GM23338 (cell line): ENCODE measurements at regions not wholly inside any gene's neighbourhood (a gene's known extent, or its start where the extent isn't known, plus 50 kb on each side); places are given as distances from the start of the nearest gene placed in this dataset.

ENCODE experiments used
- ATAC-seq: fragments of 200-7000 bp; cut with Tn5 transposase; 3 replicates; pipeline ENCODE4 v1.9.1; 2020
- DNase-seq: peaks from one replicate; pipeline ENCODE4 v3.0.0-alpha.2; 2015; ENCODE audit warnings: low spot score
- H2AFZ ChIP-seq: fragments of 200-600 bp; sonication (generic); 2 replicates; pipeline ENCODE4 v1.8.0; 2016; ENCODE audit warnings: antibody characterized with exemption, mild to moderate bottlenecking, moderate library complexity
- H3F3A ChIP-seq: fragments of 200-600 bp; sonication (generic); replicated peaks from 2 replicates; pipeline ENCODE4 v1.8.0; 2017; ENCODE audit warnings: antibody characterized with exemption, mixed run types, low read depth
- H3K27ac ChIP-seq: fragments of 200-600 bp; sonication (generic); 2 replicates; pipeline ENCODE4 v1.6.1; 2016; ENCODE audit warnings: low read depth
- H3K27me3 ChIP-seq: fragments of 200-600 bp; sonication (generic); 2 replicates; pipeline ENCODE4 v1.8.0; 2016; ENCODE audit warnings: mild to moderate bottlenecking, mixed run types, moderate library complexity; ENCODE audit not compliant: insufficient read depth
- H3K36me3 ChIP-seq: fragments of 200-600 bp; sonication (generic); 2 replicates; pipeline ENCODE4 v1.8.0; 2016; ENCODE audit warnings: mild to moderate bottlenecking; ENCODE audit not compliant: insufficient read depth
- H3K4me1 ChIP-seq: fragments of 200-600 bp; sonication (generic); 2 replicates; pipeline ENCODE4 v1.8.0; 2016; ENCODE audit warnings: mild to moderate bottlenecking, moderate library complexity; ENCODE audit not compliant: insufficient read depth
- H3K4me2 ChIP-seq: fragments of 200-600 bp; sonication (generic); 2 replicates; pipeline ENCODE4 v1.7.1; 2017; ENCODE audit warnings: mixed run types
- H3K4me3 ChIP-seq: fragments of 200-600 bp; sonication (generic); 2 replicates; pipeline ENCODE4 v1.6.1; 2016; ENCODE audit warnings: mixed run types
- H3K79me2 ChIP-seq: fragments of 200-600 bp; sonication (generic); replicated peaks from 2 replicates; pipeline ENCODE4 v1.8.0; 2017; ENCODE audit warnings: mild to moderate bottlenecking; ENCODE audit not compliant: insufficient read depth
- H3K9me2 ChIP-seq: fragments of 200-600 bp; sonication (generic); 2 replicates; pipeline ENCODE4 v1.8.0; 2017; ENCODE audit not compliant: insufficient read depth
- H4K20me1 ChIP-seq: fragments of 200-600 bp; sonication (generic); replicated peaks from 2 replicates; pipeline ENCODE4 v1.8.0; 2017; ENCODE audit warnings: mild to moderate bottlenecking; ENCODE audit not compliant: insufficient read depth
- H3K27ac Mint-ChIP-seq: 2 replicates; pipeline ENCODE4 v1.8.0; 2020; ENCODE audit warnings: inconsistent platforms, mild to moderate bottlenecking, moderate library complexity, mixed read lengths
- H3K27me3 Mint-ChIP-seq: 3 replicates; pipeline ENCODE4 v1.8.0; 2022; ENCODE audit warnings: low read depth, mild to moderate bottlenecking, moderate library complexity, mixed read lengths, inconsistent platforms; ENCODE audit not compliant: insufficient read depth, poor library complexity
- H3K36me3 Mint-ChIP-seq: 3 replicates; pipeline ENCODE4 v1.8.0; 2021; ENCODE audit warnings: low read depth, mild to moderate bottlenecking, inconsistent platforms, moderate library complexity, mixed read lengths
- H3K4me1 Mint-ChIP-seq: 3 replicates; pipeline ENCODE4 v1.8.0; 2020; ENCODE audit warnings: mild to moderate bottlenecking, inconsistent platforms, mixed read lengths
- H3K4me3 Mint-ChIP-seq: 3 replicates; pipeline ENCODE4 v1.8.0; 2021; ENCODE audit warnings: moderate library complexity, mild to moderate bottlenecking, inconsistent platforms, mixed read lengths
- H3K9me3 Mint-ChIP-seq: 3 replicates; pipeline ENCODE4 v1.8.0; 2020; ENCODE audit warnings: moderate library complexity, mild to moderate bottlenecking, inconsistent platforms, mixed read lengths
- EZH2 ChIP-seq: fragments of 200-600 bp; sonication (generic); IDR thresholded peaks from one replicate; pipeline ENCODE4 v1.8.0; 2017; ENCODE audit warnings: antibody characterized with exemption, mild to moderate bottlenecking, low read depth; ENCODE audit not compliant: unreplicated experiment
- JUNB ChIP-seq: IDR thresholded peaks from one replicate; pipeline ENCODE4 v1.6.1; 2016; ENCODE audit warnings: antibody characterized with exemption; ENCODE audit not compliant: unreplicated experiment
- NANOG ChIP-seq: IDR thresholded peaks from 2 replicates; pipeline ENCODE4 v1.6.1; 2016; ENCODE audit warnings: antibody characterized with exemption, borderline replicate concordance
- ZNF114 ChIP-seq: fragments of 250-450 bp; sonication (Bioruptor Pico); IDR thresholded peaks from 2 replicates; pipeline ENCODE4 v1.5.0; 2020; ENCODE audit warnings: mild to moderate bottlenecking, moderate library complexity
- ZNF331 ChIP-seq: fragments of 250-450 bp; sonication (Bioruptor Pico); IDR thresholded peaks from 2 replicates; pipeline ENCODE4 v1.5.0; 2020; ENCODE audit warnings: low read depth, mild to moderate bottlenecking, moderate library complexity
- ZNF462 ChIP-seq: fragments of 250-450 bp; sonication (Bioruptor Pico); IDR thresholded peaks from 2 replicates; pipeline ENCODE4 v1.5.0; 2020; ENCODE audit warnings: mild to moderate bottlenecking, moderate library complexity
- TF ChIP-seq, protein P1 (sequence below), 2 experiments: fragments of 200-600 bp in 1 of 2; sonication (generic) in 1 of 2; conservative IDR thresholded peaks; 2 replicates each; pipeline versions ENCODE4 v1.5.1 to v1.6.1; 2016 to 2017; ENCODE audit warnings: antibody characterized with exemption in 2 of 2, low read depth in 2 of 2, mild to moderate bottlenecking in 2 of 2, moderate library complexity in 1 of 2
- TF ChIP-seq, protein P2 (sequence below): IDR thresholded peaks from 2 replicates; pipeline ENCODE4 v1.6.1; 2016; ENCODE audit warnings: antibody characterized with exemption

DNA sequence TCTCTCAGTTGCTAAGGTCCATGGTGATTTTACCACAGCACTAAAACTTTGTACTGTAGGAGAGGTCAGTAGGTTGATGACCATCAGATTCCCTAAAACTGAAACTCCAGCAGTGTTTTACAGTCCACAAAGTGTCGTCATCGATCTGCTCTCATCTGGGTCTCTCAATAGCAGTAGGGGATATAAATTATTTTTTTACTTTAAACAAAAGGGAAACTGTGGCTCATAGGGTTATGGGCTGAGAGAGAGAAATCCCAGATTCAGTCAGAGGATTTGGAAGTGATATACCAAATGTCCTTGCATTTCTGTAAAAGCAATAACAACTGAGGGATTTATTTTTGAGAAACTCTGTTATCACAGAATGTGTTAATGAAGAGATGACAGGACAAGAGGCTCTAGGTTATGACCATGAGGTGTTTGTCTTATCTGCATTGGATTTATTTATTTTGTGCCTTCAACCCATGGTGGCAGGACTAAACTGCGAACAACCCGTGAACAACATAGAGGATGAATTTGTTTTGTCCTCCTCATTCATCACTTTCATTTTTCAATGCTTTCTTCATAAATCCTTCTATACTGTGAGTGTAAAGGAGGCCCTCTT, 869.7 kb downstream of the OTOL1 start (continued):
- TF ChIP-seq JUNB (no peak), ZNF331 (no peak), ZNF114 (CRISPR knock-in tag) (no peak), EZH2 (no peak)

- no peak overlapping the region for H3K4me3 ChIP-seq
- no peak for ATAC-seq
- H3K79me2 ChIP-seq, result no peaks in the 10 kb centered on the region
- no peaks in the 10 kb centered on the region for H3K36me3 ChIP-seq
- no peak for TF ChIP-seq ZNF331
- TF ChIP-seq, protein P1, sequence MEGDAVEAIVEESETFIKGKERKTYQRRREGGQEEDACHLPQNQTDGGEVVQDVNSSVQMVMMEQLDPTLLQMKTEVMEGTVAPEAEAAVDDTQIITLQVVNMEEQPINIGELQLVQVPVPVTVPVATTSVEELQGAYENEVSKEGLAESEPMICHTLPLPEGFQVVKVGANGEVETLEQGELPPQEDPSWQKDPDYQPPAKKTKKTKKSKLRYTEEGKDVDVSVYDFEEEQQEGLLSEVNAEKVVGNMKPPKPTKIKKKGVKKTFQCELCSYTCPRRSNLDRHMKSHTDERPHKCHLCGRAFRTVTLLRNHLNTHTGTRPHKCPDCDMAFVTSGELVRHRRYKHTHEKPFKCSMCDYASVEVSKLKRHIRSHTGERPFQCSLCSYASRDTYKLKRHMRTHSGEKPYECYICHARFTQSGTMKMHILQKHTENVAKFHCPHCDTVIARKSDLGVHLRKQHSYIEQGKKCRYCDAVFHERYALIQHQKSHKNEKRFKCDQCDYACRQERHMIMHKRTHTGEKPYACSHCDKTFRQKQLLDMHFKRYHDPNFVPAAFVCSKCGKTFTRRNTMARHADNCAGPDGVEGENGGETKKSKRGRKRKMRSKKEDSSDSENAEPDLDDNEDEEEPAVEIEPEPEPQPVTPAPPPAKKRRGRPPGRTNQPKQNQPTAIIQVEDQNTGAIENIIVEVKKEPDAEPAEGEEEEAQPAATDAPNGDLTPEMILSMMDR (conservative IDR thresholded peaks at IDR 0.05; ENCODE audit: low read depth in 2 of 2), result no peak
- no peak for TF ChIP-seq ZNF462
- no peak for TF ChIP-seq ZNF114 (CRISPR knock-in tag)
- TF ChIP-seq, protein P2, sequence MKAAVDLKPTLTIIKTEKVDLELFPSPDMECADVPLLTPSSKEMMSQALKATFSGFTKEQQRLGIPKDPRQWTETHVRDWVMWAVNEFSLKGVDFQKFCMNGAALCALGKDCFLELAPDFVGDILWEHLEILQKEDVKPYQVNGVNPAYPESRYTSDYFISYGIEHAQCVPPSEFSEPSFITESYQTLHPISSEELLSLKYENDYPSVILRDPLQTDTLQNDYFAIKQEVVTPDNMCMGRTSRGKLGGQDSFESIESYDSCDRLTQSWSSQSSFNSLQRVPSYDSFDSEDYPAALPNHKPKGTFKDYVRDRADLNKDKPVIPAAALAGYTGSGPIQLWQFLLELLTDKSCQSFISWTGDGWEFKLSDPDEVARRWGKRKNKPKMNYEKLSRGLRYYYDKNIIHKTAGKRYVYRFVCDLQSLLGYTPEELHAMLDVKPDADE, result no peak
- TF ChIP-seq NANOG, result no peak
- TF ChIP-seq JUNB, result no peak
- H4K20me1 ChIP-seq, result no peaks in the 10 kb centered on the region
- Mint-ChIP-seq H3K27ac (no peak overlapping the region), H3K4me1 (peaks cover 16% of the 10 kb centered on the region), H3K4me3 (no peak overlapping the region), H3K27me3 (no peaks in the 10 kb centered on the region), H3K36me3 (no peaks in the 10 kb centered on the region; the same call in 2 of the 3 replicates), H3K9me3 (peaks cover under 1% of the 10 kb centered on the region; the same call in 1 of the 3 replicates)
- H3K4me2 ChIP-seq, result no peak overlapping the region
- no peak for DNase-seq
- peak overlapping the region; percentile 25; the same call in 1 of the 2 replicates for H2AFZ ChIP-seq
- no peaks in the 10 kb centered on the region for H3K27me3 ChIP-seq
- no peak overlapping the region for H3K27ac ChIP-seq
- H3F3A ChIP-seq, result no peaks in the 10 kb centered on the region
- peaks cover 4% of the 10 kb centered on the region; the same call in 1 of the 2 replicates for H3K4me1 ChIP-seq
- H3K9me2 ChIP-seq, result no peaks in the 10 kb centered on the region
Observed at GRCh38 chr3:162367429-162368260, 871.0 kb downstream of the OTOL1 start.
